Thyroid gland (tissue), 4 donors: ENCODE measurements at regions not wholly inside any gene's neighbourhood (a gene's known extent, or its start where the extent isn't known, plus 50 kb on each side); places are given as distances from the start of the nearest gene placed in this dataset.

Experiments used
- DNase-seq, 2 donors: peaks; one replicate each; pipeline ENCODE4 v3.0.0-alpha.2; 2019
- H3K27ac ChIP-seq, 3 donors: fragments of 200-600 bp; sonication (generic); 1 replicate in 2 of 3; 2 replicates in 1 of 3; pipeline ENCODE4 v1.5.1; 2016 to 2019; ENCODE audit warnings: mild to moderate bottlenecking in 1 of 3, moderate library complexity in 1 of 3
- H3K27me3 ChIP-seq: fragments of 200-600 bp; sonication (generic); one replicate; pipeline ENCODE4 v1.5.1; 2019
- H3K36me3 ChIP-seq, 2 donors: fragments of 200-600 bp; sonication (generic); one replicate each; pipeline ENCODE4 v1.5.1; 2016 to 2019
- H3K4me1 ChIP-seq, 2 donors: fragments of 200-600 bp; sonication (generic); one replicate each; pipeline ENCODE4 v1.5.1; 2017 to 2019
- H3K4me3 ChIP-seq, 3 donors: fragments of 200-600 bp; sonication (generic); replicated peaks in 1 of 3; 1 replicate in 2 of 3; 2 replicates in 1 of 3; pipeline ENCODE4 v1.5.1; 2016; ENCODE audit warnings: mild to moderate bottlenecking in 1 of 3
- H3K9me3 ChIP-seq: fragments of 200-600 bp; sonication (generic); one replicate; pipeline ENCODE4 v1.5.1; 2017
- POLR2A ChIP-seq, 2 donors: fragments of 450-650 bp; IDR thresholded peaks; one replicate each; pipeline ENCODE4 v1.6.1; 2017; ENCODE audit warnings: antibody characterized with exemption in 2 of 2, mild to moderate bottlenecking in 2 of 2, moderate library complexity in 1 of 2
- WGBS, 2 donors: methylation state at CpG; one replicate each; pipeline ENCODE4 v1.1.5; 2017; 5-methylcytosine and 5-hydroxymethylcytosine counted together
- intact Hi-C: fragments of 100-400 bp; cut with DNase I; formaldehyde crosslinking; loops from one replicate; pipeline ENCODE4 v1.15.1; 2023
- TF ChIP-seq, protein P1 (sequence below), 6 experiments: fragments of 200-600 bp in 3 of 6; fragments of 450-650 bp in 3 of 6; sonication (generic) in 3 of 6; IDR thresholded peaks; one replicate each; pipeline ENCODE4 v1.5.1; 2016 to 2019; ENCODE audit warnings: antibody characterized with exemption in 6 of 6, mild to moderate bottlenecking in 2 of 6, inconsistent platforms in 1 of 6, moderate library complexity in 1 of 6

DNA sequence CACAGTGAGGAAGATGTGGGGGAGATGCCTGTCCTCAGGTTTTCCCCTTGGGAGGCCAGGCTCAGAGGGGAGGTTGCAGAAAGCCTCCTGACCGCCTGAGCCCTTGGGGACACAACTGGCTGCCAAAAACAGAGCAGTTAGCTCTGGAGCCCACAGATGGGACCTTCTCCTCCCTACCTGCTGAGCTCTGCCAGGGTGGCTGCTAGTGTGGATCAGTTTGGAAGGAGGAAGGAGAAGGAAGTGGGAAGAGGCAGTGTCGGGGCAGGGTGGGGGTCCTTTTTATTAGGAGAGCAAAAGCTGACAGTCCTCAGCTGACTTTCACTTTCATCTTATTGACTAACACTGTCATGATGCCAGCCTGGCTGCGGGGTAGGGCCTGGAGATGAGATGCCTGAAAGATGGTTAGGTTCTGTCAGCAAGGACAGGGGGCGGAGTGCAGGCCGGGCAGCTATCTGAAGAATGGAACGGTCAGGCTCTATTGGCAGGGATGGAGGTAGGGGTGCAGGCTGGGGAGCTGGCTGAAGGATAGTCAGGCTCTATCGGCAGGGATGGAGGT, 188.5 kb upstream of the HDAC4 start:
- Histone ChIP-seq H3K27ac (no peak overlapping the region), H3K4me1 (no peaks in the 10 kb centered on the region), H3K4me3 (no peak overlapping the region), H3K36me3 (no peaks in the 10 kb centered on the region), H3K9me3 (no peaks in the 10 kb centered on the region), H3K27me3 (no peaks in the 10 kb centered on the region)
- WGBS, 2 donors = 84 to 92% methylated on average over 6 to 7 of the region's 7 CpGs
- intact Hi-C loops = no loop called here
- TF ChIP-seq, protein P1, sequence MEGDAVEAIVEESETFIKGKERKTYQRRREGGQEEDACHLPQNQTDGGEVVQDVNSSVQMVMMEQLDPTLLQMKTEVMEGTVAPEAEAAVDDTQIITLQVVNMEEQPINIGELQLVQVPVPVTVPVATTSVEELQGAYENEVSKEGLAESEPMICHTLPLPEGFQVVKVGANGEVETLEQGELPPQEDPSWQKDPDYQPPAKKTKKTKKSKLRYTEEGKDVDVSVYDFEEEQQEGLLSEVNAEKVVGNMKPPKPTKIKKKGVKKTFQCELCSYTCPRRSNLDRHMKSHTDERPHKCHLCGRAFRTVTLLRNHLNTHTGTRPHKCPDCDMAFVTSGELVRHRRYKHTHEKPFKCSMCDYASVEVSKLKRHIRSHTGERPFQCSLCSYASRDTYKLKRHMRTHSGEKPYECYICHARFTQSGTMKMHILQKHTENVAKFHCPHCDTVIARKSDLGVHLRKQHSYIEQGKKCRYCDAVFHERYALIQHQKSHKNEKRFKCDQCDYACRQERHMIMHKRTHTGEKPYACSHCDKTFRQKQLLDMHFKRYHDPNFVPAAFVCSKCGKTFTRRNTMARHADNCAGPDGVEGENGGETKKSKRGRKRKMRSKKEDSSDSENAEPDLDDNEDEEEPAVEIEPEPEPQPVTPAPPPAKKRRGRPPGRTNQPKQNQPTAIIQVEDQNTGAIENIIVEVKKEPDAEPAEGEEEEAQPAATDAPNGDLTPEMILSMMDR (IDR thresholded peaks at IDR 0.05) = no peak
- TF ChIP-seq POLR2A (IDR thresholded peaks at IDR 0.05) = no peak
- DNase-seq = no peak

DNA sequence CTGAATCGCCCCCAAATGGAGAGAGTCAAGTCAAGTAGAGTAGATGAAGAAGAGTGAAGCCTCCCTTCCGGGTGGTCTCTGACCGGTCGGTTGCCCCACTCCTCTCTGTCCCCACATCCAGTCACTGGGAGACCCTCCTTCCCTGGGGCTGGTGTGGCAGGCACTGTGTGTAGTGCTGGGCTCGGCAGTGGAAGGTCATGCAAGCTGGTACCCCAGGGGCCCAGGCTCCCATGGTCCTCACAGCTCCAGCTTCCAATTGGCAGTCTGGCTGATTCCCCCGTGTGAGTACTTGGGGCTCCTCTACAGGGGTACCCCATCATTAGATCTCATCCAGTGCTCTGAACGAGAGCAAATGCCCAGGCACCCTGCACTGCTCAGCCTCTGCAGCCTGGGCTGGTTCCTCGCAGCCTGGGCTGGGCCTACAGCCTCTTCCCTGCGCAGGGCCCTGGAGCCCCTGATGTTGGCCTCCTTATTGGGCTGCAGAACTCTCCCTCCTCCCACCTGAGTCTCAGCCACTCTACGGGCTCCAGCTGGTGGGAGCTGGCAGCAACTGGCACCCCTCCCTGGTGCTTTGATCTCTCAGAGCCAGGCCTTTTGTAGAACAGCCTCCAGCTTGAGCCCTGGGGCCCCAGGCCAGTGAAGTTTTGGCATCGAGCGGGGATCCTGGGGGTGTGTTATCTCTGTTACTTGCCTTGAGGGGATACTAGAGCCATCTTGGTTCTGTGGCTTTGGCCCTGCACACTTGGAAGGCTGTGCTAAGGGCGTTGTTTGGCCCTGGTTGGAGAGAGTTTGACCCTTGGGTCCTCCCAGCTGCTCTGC, 187.8 kb upstream of the HDAC4 start:
- WGBS, 2 donors = 93 to 100% methylated on average over 7 to 13 of the region's 13 CpGs

DNA sequence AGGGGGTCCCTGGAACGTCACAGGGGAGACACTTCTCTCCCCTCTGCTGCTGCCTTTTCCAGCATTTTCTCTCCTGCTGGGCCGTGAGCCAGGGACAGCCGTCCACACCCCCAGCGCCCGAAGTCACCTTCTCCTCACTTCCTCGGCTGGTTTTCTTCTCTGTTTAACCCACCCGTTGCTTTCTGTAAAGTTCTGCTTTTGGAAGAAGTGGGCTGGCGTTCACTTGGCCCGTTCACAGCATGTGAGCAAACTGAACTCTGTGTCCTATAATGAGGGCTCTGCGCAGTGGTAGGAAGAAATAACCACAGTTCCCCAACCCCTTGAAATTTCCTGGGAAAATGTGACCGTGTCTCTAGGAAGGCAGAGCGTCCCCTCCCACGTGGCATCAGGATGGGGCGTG, 187.0 kb upstream of the HDAC4 start:
- no peaks in the 10 kb centered on the region for H3K9me3 ChIP-seq
- DNase-seq = no peak
- intact Hi-C loops = no loop called here
- no peaks in the 10 kb centered on the region for H3K27me3 ChIP-seq
- no peaks in the 10 kb centered on the region for H3K4me1 ChIP-seq
- no peaks in the 10 kb centered on the region for H3K36me3 ChIP-seq
- no peak overlapping the region for H3K4me3 ChIP-seq
- WGBS, 2 donors = 62 to 73% methylated on average over 14 of the region's 14 CpGs
- TF ChIP-seq POLR2A (IDR thresholded peaks at IDR 0.05) = no peak
- TF ChIP-seq, protein P1 (IDR thresholded peaks at IDR 0.05) = no peak
- no peak overlapping the region for H3K27ac ChIP-seq

More for the DNA sequence above, 187.8 kb upstream of the HDAC4 start:
- intact Hi-C loops = no loop called here
- Histone ChIP-seq H3K36me3 (no peaks in the 10 kb centered on the region), H3K9me3 (no peaks in the 10 kb centered on the region), H3K27ac (no peak overlapping the region), H3K4me3 (no peak overlapping the region), H3K27me3 (no peaks in the 10 kb centered on the region), H3K4me1 (no peaks in the 10 kb centered on the region)
- no peak for DNase-seq
- no peak for TF ChIP-seq POLR2A (IDR thresholded peaks at IDR 0.05)
- TF ChIP-seq, protein P1 (IDR thresholded peaks at IDR 0.05) = no peak

DNA sequence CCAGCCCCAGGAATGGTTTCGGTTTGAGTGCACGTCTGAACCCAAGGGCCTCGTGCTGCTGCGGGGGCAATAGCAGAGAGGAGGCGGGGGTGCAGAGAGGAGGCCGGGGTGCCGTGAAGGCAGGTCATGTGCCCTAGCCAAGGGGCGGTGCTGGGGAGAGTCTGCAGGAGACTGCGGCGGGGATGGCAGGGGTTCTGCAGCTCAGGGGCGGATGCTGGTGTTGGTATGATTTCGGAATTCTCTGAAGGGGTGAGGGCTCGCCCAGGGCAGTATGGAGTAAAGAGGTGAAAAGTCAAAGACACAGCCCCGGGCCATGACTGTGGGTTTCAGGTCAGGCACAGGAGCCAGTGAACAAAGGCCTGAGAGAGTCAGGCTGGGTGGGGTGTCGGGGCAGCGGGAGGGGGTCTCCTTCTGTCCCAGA, 186.5 kb upstream of the HDAC4 start:
- 83 to 85% methylated on average over 16 of the region's 16 CpGs for WGBS, 2 donors
- no peak overlapping the region for H3K27ac ChIP-seq
- intact Hi-C loops = no loop called here
- TF ChIP-seq, protein P1 (IDR thresholded peaks at IDR 0.05) = no peak
- no peak for TF ChIP-seq POLR2A (IDR thresholded peaks at IDR 0.05)
- no peak for DNase-seq
- H3K4me3 ChIP-seq = no peak overlapping the region
- H3K4me1 ChIP-seq = no peaks in the 10 kb centered on the region
- H3K27me3 ChIP-seq = no peaks in the 10 kb centered on the region
- H3K36me3 ChIP-seq = no peaks in the 10 kb centered on the region
- no peaks in the 10 kb centered on the region for H3K9me3 ChIP-seq

DNA sequence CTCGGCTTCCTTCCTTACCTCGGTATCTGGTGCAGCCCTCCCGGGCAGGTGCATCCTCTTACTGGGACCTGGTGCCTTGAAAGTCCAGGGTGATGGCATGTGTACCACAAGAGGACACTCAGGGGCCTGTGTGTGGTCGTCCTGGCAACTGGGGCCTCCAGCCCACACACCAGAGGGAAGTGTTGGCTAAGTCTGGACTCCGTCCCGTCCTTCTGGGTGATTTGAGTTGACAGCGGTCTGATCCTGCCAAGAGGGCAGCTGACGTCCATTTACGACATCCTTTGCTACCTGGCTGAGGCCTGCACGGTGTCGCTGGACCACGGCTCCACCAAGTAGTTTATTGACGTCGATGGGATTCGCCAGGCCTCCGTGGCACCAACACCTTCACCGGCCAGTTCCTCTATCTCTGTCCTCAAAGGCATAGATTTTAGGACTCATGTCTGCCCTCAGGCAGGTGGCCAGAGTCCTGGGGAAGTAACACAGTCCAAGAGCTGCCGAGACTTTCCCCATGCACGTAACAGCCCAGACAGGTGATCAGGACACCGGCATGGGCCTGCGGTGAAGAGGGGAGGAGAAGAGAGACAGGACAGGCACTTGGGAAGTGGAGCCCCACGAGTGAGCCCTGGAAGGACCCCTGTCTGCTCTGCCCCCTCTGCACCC, 186.0 kb upstream of the HDAC4 start:
- Histone ChIP-seq H3K27ac (no peak overlapping the region), H3K4me3 (no peak overlapping the region), H3K4me1 (no peaks in the 10 kb centered on the region), H3K27me3 (no peaks in the 10 kb centered on the region), H3K9me3 (no peaks in the 10 kb centered on the region), H3K36me3 (no peaks in the 10 kb centered on the region)
- intact Hi-C loops = no loop called here
- WGBS, 2 donors = 82 to 85% methylated on average over 21 to 22 of the region's 22 CpGs
- no peak for DNase-seq
- TF ChIP-seq POLR2A (IDR thresholded peaks at IDR 0.05) = no peak
- TF ChIP-seq, protein P1 (IDR thresholded peaks at IDR 0.05) = no peak
